HepG2 (cell line): ENCODE measurements at regions not wholly inside any gene's neighbourhood (a gene's known extent, or its start where the extent isn't known, plus 50 kb on each side); places are given as distances from the start of the nearest gene placed in this dataset.

Source experiments
- CEBPB ChIP-seq: IDR thresholded peaks from 2 replicates; pipeline ENCODE4 v1.6.1; 2011; ENCODE audit warnings: low read depth, low read length, improper control_type of control experiment, borderline replicate concordance
- CTCF ChIP-seq: sonication (generic); formaldehyde crosslinking; IDR thresholded peaks from 2 replicates; pipeline ENCODE4 v1.5.0; 2020; ENCODE audit warnings: mild to moderate bottlenecking, missing genetic modification reagents, moderate library complexity
- FOSL2 ChIP-seq: sonication (generic); formaldehyde crosslinking; IDR thresholded peaks from 2 replicates; pipeline ENCODE4 v1.4.0; 2020; ENCODE audit warnings: missing genetic modification reagents
- FOXM1 ChIP-seq: sonication (generic); formaldehyde crosslinking; IDR thresholded peaks from 2 replicates; pipeline ENCODE4 v1.5.0; 2020; ENCODE audit warnings: missing genetic modification reagents
- IRF2 ChIP-seq: IDR thresholded peaks from 2 replicates; pipeline ENCODE4 v1.6.1; 2018; ENCODE audit warnings: missing genetic modification reagents, missing compliant biosample characterization
- NFIC ChIP-seq: IDR thresholded peaks from 2 replicates; pipeline ENCODE4 v1.6.1; 2012; ENCODE audit warnings: mild to moderate bottlenecking, low read length, inconsistent platforms
- PAXIP1 ChIP-seq: sonication (generic); formaldehyde crosslinking; conservative IDR thresholded peaks from 2 replicates; pipeline ENCODE4 v1.4.0; 2020; ENCODE audit warnings: mild to moderate bottlenecking, missing genetic modification reagents, moderate library complexity
- POLR2A ChIP-seq, 2 experiments: IDR thresholded peaks; 2 replicates each; pipeline ENCODE4 v1.6.1; 2011; ENCODE audit warnings: low read depth in 2 of 2, low read length in 2 of 2, mild to moderate bottlenecking in 1 of 2, moderate library complexity in 1 of 2; ENCODE audit not compliant: insufficient read depth in 1 of 2
- SP4 ChIP-seq: sonication (generic); formaldehyde crosslinking; IDR thresholded peaks from 2 replicates; pipeline ENCODE4 v1.8.1; 2023; ENCODE audit warnings: mild to moderate bottlenecking, missing genetic modification reagents
- TFAP4 ChIP-seq: sonication (generic); IDR thresholded peaks from 2 replicates; pipeline ENCODE4 v1.6.1; 2016; ENCODE audit warnings: low read depth, borderline replicate concordance
- YY1 ChIP-seq: IDR thresholded peaks from 2 replicates; pipeline ENCODE4 v1.6.1; 2011; ENCODE audit warnings: low read length, low read depth, moderate library complexity, mild to moderate bottlenecking; ENCODE audit not compliant: insufficient read depth, insufficient replicate concordance
- ZFP62 ChIP-seq: sonication (generic); formaldehyde crosslinking; IDR thresholded peaks from 2 replicates; pipeline ENCODE4 v1.4.0; 2020; ENCODE audit warnings: missing genetic modification reagents
- ZNF503 ChIP-seq: sonication (generic); formaldehyde crosslinking; IDR thresholded peaks from 2 replicates; pipeline ENCODE4 v1.4.0; 2020; ENCODE audit warnings: missing genetic modification reagents
- ZNF616 ChIP-seq: sonication (generic); formaldehyde crosslinking; IDR thresholded peaks from 2 replicates; pipeline ENCODE4 v1.5.0; 2020; ENCODE audit warnings: low read depth, mild to moderate bottlenecking, missing genetic modification reagents

- no peak for TF ChIP-seq FOSL2 (CRISPR knock-in tag)
- TF ChIP-seq CEBPB, result no peak
- TF ChIP-seq NFIC, result no peak
- no peak for TF ChIP-seq ZFP62 (CRISPR knock-in tag)
- no peak for TF ChIP-seq FOXM1
- no peak for TF ChIP-seq TFAP4
- TF ChIP-seq SP4 (CRISPR knock-in tag), result no peak
- no peak for TF ChIP-seq ZNF616
- TF ChIP-seq YY1, result no peak
- TF ChIP-seq PAXIP1, result no peak
- TF ChIP-seq POLR2A (IDR thresholded peaks at IDR 0.05; ENCODE audit: insufficient read depth in 1 of 2, low read depth in 2 of 2, low read length in 2 of 2), result no peak
- no peak for TF ChIP-seq CTCF (CRISPR knock-in tag)
- TF ChIP-seq ZNF503 (CRISPR knock-in tag), result no peak
- TF ChIP-seq IRF2 (CRISPR knock-in tag), result no peak
Observed at GRCh38 chr6:112574190-112574589, 227.1 kb downstream of the RFPL4B start.
